HEK293T (cell line): ENCODE measurements at regions not wholly inside any gene's neighbourhood (a gene's known extent, or its start where the extent isn't known, plus 50 kb on each side); places are given as distances from the start of the nearest gene placed in this dataset.

Experiments used
- BHLHE40 ChIP-seq: fragments of 450-650 bp; IDR thresholded peaks from 2 replicates; pipeline ENCODE4 v1.6.1; 2016; ENCODE audit warnings: mild to moderate bottlenecking, moderate library complexity, borderline replicate concordance
- ELF4 ChIP-seq: fragments of 450-650 bp; IDR thresholded peaks from 2 replicates; pipeline ENCODE4 v1.6.1; 2017; ENCODE audit warnings: antibody characterized with exemption
- FOXA1 ChIP-seq: fragments of 450-650 bp; IDR thresholded peaks from 2 replicates; pipeline ENCODE4 v1.6.1; 2016; ENCODE audit warnings: mild to moderate bottlenecking
- FOXM1 ChIP-seq: fragments of 450-650 bp; IDR thresholded peaks from 2 replicates; pipeline ENCODE4 v1.6.1; 2017; ENCODE audit warnings: mild to moderate bottlenecking, borderline replicate concordance
- HDGF ChIP-seq: fragments of 450-650 bp; IDR thresholded peaks from 2 replicates; pipeline ENCODE4 v1.6.1; 2017; ENCODE audit warnings: antibody characterized with exemption, borderline replicate concordance
- SP1 ChIP-seq: fragments of 450-650 bp; IDR thresholded peaks from 2 replicates; pipeline ENCODE4 v1.6.1; 2017
- TARDBP ChIP-seq: fragments of 450-650 bp; IDR thresholded peaks from 2 replicates; pipeline ENCODE4 v1.6.1; 2016
- TF ChIP-seq, protein P1 (sequence below): fragments of 450-650 bp; IDR thresholded peaks from 2 replicates; pipeline ENCODE4 v1.6.1; 2016

DNA sequence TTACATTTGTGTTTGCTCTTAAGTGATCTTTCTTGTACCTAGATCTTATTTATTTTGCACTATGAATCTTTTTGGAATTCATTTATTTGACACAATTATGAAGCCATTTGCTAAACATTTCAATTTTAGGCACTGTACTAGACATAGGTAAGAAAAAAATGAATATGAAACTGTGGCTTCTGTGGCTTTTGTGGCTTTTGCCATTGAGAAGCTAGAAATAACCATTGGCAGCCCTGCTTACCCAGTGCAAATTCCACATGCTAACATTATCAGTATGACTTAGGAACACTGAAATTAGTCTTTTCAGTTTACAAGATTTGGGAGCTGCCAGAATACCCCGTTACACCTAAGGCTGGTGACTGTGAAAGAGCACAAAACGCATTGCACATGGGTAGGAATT lies 60.1 kb downstream of the FSCB start:
- TF ChIP-seq ELF4 (no peak), TARDBP (no peak), HDGF (no peak), FOXA1 (no peak), BHLHE40 (no peak), FOXM1 (no peak), SP1 (no peak)
- TF ChIP-seq, protein P1, sequence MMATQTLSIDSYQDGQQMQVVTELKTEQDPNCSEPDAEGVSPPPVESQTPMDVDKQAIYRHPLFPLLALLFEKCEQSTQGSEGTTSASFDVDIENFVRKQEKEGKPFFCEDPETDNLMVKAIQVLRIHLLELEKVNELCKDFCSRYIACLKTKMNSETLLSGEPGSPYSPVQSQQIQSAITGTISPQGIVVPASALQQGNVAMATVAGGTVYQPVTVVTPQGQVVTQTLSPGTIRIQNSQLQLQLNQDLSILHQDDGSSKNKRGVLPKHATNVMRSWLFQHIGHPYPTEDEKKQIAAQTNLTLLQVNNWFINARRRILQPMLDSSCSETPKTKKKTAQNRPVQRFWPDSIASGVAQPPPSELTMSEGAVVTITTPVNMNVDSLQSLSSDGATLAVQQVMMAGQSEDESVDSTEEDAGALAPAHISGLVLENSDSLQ = no peak
